Hematopoietic multipotent progenitor cell treated with erythropoietin and hydrocortisone succinate and interleukin-3 and kit ligand, for 8 days (in vitro differentiated cells): ENCODE measurements at regions not wholly inside any gene's neighbourhood (a gene's known extent, or its start where the extent isn't known, plus 50 kb on each side); places are given as distances from the start of the nearest gene placed in this dataset.
"Not testable (repeated sequence)": the region's sequence is repeated elsewhere in the genome, so short reads cannot be mapped to it uniquely, and the experiment has no call there.

Experiments used
- DNase-seq: peaks from one replicate; pipeline ENCODE4 v3.0.0-alpha.2; 2015

- DNase-seq: no peak
These were observed 258.9 kb downstream of the RDH14 start for GRCh38 chr2:18301421-18302139.

GRCh38 chr2:18299423-18300212 is 260.8 kb downstream of the RDH14 start:
- DNase-seq: no peak

GRCh38 chr2:18297534-18298058 is 262.9 kb downstream of the RDH14 start:
- DNase-seq: no peak

GRCh38 chr2:18290386-18290785 is 270.1 kb downstream of the RDH14 start:
- no peak for DNase-seq

GRCh38 chr2:18286897-18287296 is 273.6 kb downstream of the RDH14 start:
- no peak for DNase-seq

GRCh38 chr2:18284331-18284730 is 276.1 kb downstream of the RDH14 start:
- no peak for DNase-seq

- no peak for DNase-seq
These were observed 278.4 kb downstream of the RDH14 start for GRCh38 chr2:18282026-18282425.

GRCh38 chr2:18276583-18277075 is 283.8 kb downstream of the RDH14 start:
- DNase-seq: no peak

- DNase-seq: no peak
These were observed 287.2 kb downstream of the RDH14 start for GRCh38 chr2:18273205-18273604.

GRCh38 chr2:18272148-18272494 is 288.3 kb downstream of the RDH14 start:
- no peak for DNase-seq

- no peak for DNase-seq
These were observed 288.9 kb downstream of the RDH14 start for GRCh38 chr2:18271370-18272147.

GRCh38 chr2:18268400-18268799 is 292.1 kb downstream of the RDH14 start:
- no peak for DNase-seq

- no peak for DNase-seq
These were observed 293.0 kb downstream of the RDH14 start for GRCh38 chr2:18267501-18267900.

- not testable (repeated sequence) for DNase-seq
These were observed 293.8 kb downstream of the RDH14 start for GRCh38 chr2:18266699-18267098.

- no peak for DNase-seq
These were observed 294.6 kb downstream of the RDH14 start for GRCh38 chr2:18265614-18266586.

GRCh38 chr2:18262601-18263000 is 297.9 kb downstream of the RDH14 start:
- DNase-seq: no peak

- DNase-seq: no peak
These were observed 306.7 kb downstream of the RDH14 start for GRCh38 chr2:18253686-18254197.

- DNase-seq: no peak
These were observed 309.0 kb downstream of the RDH14 start for GRCh38 chr2:18251486-18251885.

GRCh38 chr2:18247282-18248110 is 313.0 kb downstream of the RDH14 start:
- no peak for DNase-seq

GRCh38 chr2:18245375-18245774 is 315.1 kb downstream of the RDH14 start:
- no peak for DNase-seq

GRCh38 chr2:18244845-18245244 is 315.6 kb downstream of the RDH14 start:
- DNase-seq: no peak
